Retinal pigment epithelial cell (primary cell): ENCODE measurements at regions not wholly inside any gene's neighbourhood (a gene's known extent, or its start where the extent isn't known, plus 50 kb on each side); places are given as distances from the start of the nearest gene placed in this dataset.
"Not testable (repeated sequence)": the region's sequence is repeated elsewhere in the genome, so short reads cannot be mapped to it uniquely, and the experiment has no call there.

Experiments
- DNase-seq: peaks from one replicate; pipeline ENCODE4 v3.0.0-alpha.2; 2010; ENCODE audit warnings: low read depth
- H3K4me3 ChIP-seq: 2 replicates; pipeline ENCODE4 v1.5.1; 2011; ENCODE audit warnings: mild to moderate bottlenecking, low read length, control low read depth, moderate library complexity
- TF ChIP-seq, protein P1 (sequence below): conservative IDR thresholded peaks from 2 replicates; pipeline ENCODE4 v1.5.1; 2011; ENCODE audit warnings: low read depth, low read length, control low read depth, inconsistent platforms

DNA sequence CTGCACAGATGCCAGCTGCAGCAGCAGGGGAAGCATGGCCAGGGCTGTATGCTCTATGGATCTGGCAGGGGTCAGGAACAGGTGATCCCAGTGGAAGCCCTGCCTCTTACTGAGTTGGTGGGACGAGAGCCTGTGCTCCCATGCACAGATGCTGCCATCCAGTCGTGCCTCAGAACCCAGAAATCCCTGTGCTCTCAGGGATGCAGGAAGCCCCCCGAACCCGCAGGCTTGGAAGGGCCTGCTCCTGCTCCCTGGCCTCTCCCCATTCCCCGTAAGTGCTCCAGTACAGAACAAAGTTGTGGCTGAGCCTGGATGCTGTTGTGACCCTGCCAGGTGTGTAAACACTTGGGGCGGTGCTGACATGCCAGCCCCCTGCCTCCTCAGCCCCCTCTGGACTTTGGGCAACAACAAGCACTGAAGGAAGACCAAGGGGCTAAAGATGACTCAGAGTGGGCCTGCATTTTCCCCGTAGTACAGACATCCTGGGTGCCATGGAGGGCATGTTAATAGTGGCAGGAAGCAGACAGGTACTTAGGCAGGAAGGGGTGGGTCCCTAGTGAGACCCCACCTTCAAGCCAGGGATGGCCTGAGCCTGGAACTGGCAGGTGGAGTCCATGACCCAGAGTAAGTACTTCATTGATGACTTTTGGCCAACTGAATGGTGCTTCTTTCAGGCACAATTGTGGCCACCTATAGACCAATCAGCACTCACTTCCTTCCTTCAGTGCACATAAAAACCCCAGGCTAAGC, 1640.7 kb downstream of the C4orf33 start:
- no peak for DNase-seq
- no peak overlapping the region for H3K4me3 ChIP-seq
- TF ChIP-seq, protein P1, sequence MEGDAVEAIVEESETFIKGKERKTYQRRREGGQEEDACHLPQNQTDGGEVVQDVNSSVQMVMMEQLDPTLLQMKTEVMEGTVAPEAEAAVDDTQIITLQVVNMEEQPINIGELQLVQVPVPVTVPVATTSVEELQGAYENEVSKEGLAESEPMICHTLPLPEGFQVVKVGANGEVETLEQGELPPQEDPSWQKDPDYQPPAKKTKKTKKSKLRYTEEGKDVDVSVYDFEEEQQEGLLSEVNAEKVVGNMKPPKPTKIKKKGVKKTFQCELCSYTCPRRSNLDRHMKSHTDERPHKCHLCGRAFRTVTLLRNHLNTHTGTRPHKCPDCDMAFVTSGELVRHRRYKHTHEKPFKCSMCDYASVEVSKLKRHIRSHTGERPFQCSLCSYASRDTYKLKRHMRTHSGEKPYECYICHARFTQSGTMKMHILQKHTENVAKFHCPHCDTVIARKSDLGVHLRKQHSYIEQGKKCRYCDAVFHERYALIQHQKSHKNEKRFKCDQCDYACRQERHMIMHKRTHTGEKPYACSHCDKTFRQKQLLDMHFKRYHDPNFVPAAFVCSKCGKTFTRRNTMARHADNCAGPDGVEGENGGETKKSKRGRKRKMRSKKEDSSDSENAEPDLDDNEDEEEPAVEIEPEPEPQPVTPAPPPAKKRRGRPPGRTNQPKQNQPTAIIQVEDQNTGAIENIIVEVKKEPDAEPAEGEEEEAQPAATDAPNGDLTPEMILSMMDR, result no peak

DNA sequence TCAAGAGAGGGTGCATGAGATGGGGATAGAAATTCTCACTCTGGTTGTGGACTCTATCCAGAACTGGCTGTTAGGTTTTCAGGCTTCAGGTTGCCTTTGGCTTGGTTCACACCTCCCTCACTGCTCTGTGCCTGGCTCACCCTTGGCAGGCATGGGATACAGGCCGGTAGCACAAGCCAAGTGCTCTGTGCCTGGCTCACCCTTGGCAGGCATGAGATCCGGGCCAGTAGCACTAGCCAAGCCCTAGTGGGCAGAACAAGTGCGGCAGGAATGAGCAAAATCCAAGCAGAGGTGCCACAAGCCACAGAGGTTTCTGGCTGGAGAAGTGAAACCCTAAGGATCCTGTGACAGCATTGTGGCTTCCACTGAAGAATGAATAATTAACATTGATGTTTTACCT, 1642.3 kb downstream of the C4orf33 start:
- TF ChIP-seq, protein P1, result no peak
- no peak for DNase-seq
- no peak overlapping the region for H3K4me3 ChIP-seq

DNA sequence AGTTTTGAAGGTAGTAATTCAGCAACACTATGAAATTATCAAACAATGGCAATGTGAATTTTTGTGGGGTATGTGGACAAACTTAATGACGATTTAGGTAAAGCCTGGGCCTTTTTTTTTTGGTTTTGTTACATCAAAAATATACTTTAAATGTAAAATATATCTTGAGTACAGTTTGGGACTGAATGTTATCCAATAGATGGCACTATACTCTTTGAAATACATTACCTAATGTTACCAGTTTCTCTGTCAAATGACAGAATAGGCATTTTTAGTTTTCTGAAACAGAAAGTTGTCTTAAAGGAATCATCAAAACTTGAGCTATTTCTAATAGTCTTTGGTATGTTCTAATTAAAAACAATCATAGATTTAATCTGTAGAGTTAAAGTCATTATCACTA, 1651.9 kb downstream of the C4orf33 start:
- no peak for DNase-seq
- no peak overlapping the region for H3K4me3 ChIP-seq
- TF ChIP-seq, protein P1, result peak; percentile 34

DNA sequence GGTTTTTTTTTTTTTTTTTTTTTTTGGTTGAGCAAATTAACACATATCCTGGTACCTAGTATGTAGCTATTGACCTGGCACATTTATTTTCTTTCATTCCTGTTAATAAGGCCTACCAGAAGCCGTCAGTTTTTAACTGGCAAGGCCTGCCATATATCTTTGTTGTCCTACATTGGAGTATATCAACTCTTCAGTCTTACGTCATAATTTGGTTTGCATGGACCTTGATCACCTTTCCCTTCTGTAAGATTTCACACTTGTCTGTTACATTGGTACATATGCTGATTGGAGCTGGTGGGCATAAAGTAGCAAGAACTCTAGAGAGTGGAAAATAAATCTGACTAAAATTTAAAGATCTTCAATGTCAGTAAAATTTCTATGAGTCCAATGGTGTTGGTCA, 1658.0 kb downstream of the C4orf33 start:
- TF ChIP-seq, protein P1, result no peak
- no peak overlapping the region for H3K4me3 ChIP-seq
- no peak for DNase-seq

DNA sequence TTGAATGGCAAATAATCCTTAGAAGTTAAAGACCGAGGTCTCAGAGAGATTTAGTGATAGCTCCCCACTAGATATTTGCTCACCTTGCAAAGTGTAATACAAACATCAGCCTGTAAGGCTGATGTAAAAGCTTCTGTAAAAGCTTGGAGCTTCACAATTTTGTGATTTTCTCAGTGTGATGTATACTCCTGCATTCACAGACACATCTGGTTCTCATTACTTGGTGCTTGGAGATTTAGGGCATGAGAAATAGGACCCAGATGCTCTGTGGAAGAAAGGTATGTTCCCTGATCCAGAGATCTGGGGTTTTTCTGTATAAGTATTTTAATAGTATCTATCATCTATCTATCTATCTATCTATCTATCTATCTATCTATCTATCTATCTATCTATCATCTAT, 1664.3 kb downstream of the C4orf33 start:
- TF ChIP-seq, protein P1, result no peak
- H3K4me3 ChIP-seq, result no peak overlapping the region
- DNase-seq, result no peak

DNA sequence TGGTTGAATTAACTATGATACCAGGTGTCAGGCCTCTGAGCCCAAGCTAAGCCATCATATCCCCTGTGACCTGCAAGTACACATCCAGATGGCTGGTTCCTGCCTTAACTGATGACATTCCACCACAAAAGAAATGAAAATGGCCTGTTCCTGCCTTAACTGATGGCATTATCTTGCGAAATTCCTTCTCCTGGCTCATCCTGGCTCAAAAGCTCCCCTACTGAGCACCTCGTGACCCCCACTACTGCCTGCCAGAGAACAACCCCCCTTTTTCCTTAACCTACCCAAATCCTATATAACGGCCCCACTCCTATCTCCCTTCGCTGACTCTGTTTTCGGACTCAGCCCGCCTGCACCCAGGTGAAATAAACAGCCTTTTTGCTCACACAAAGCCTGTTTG, 1671.4 kb downstream of the C4orf33 start:
- H3K4me3 ChIP-seq, DNase-seq: not testable (repeated sequence)

DNA sequence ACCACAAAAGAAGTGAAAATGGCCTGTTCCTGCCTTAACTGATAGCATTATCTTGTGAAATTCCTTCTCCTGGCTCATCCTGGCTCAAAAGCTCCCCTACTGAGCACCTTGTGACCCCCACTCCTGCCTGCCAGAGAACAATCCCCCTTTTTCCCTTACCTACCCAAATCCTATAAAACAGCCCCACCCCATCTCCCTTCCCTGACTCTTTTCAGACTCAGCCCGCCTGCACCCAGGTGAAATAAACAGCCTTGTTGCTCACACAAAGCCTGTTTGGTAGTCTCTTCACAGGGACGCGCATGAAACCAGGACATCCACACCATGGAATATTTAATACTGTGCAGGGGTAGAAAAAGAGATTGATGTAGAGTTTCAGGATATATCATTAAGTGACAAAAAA, 1677.0 kb downstream of the C4orf33 start:
- H3K4me3 ChIP-seq, DNase-seq: not testable (repeated sequence)

DNA sequence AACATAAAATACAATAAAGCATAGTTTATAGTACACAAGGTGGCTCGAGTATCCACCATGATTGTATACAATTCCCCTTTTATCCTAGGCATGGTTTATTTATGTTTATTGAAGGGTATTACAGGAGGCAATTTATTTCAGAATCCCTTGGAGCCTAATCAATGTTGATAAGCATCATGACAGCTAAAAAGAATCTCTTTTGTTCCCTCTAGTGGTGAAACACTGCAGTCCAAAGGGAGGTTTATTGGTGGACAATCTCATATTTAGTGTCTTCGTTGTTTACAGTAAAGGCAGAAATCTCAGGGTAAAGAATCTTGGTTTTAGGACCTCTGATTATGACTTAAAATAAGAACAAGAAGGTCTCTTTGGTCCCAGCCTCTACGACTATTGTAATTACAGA, 1712.5 kb downstream of the C4orf33 start:
- no peak for DNase-seq
- TF ChIP-seq, protein P1, result peak; percentile 76
- H3K4me3 ChIP-seq, result no peak overlapping the region
